Kidney (tissue), 13 donors: ENCODE measurements at regions not wholly inside any gene's neighbourhood (a gene's known extent, or its start where the extent isn't known, plus 50 kb on each side); places are given as distances from the start of the nearest gene placed in this dataset.

Source experiments
- DNase-seq, 5 donors: peaks; one replicate each; pipeline ENCODE4 v3.0.0-alpha.2; 2013 to 2020
- FAIRE-seq: peaks from 2 replicates; lab custom pipeline; 2012; peaks lifted over from hg19 to GRCh38; lab: Jason Lieb, UNC
- H3K27ac ChIP-seq, 2 donors: one replicate each; pipeline ENCODE4 v1.7.0; 2013; ENCODE audit warnings: low read depth in 2 of 2, low read length in 2 of 2, inconsistent platforms in 1 of 2
- H3K27me3 ChIP-seq: one replicate; pipeline ENCODE4 v1.7.1; 2013; ENCODE audit warnings: low read length, inconsistent platforms; ENCODE audit not compliant: control insufficient read depth, insufficient read depth
- H3K36me3 ChIP-seq, 3 donors: one replicate each; pipeline versions ENCODE4 v1.7.0 to v1.7.1; 2013; ENCODE audit warnings: low read length in 3 of 3, control low read depth in 1 of 3, inconsistent platforms in 1 of 3; ENCODE audit not compliant: insufficient read depth in 3 of 3, control insufficient read depth in 2 of 3
- H3K4me1 ChIP-seq, 3 donors: one replicate each; pipeline versions ENCODE4 v1.7.0 to v1.7.1; 2013; ENCODE audit warnings: low read length in 3 of 3, inconsistent platforms in 1 of 3, low read depth in 1 of 3; ENCODE audit not compliant: control insufficient read depth in 2 of 3, insufficient read depth in 2 of 3
- H3K4me3 ChIP-seq, 3 donors: one replicate each; pipeline versions ENCODE4 v1.7.0 to v1.8.1; 2013; ENCODE audit warnings: low read length in 3 of 3, control low read depth in 1 of 3, inconsistent platforms in 1 of 3
- H3K9ac ChIP-seq, 3 donors: one replicate each; pipeline versions ENCODE4 v1.7.0 to v1.7.1; 2013; ENCODE audit warnings: low read length in 3 of 3, control low read depth in 1 of 3, inconsistent platforms in 1 of 3
- H3K9me3 ChIP-seq, 3 donors: one replicate each; pipeline versions ENCODE4 v1.7.0 to v1.7.1; 2013; ENCODE audit warnings: low read length in 3 of 3, control low read depth in 1 of 3, inconsistent platforms in 1 of 3; ENCODE audit not compliant: control insufficient read depth in 2 of 3, insufficient read depth in 1 of 3
- intact Hi-C: fragments of 100-400 bp; cut with DNase I; formaldehyde crosslinking; loops from one replicate; pipeline ENCODE4 v1.11.1; 2022
- TF ChIP-seq, protein P1 (sequence below): IDR thresholded peaks from 3 replicates; pipeline ENCODE4 v1.5.1; 2012; ENCODE audit warnings: mild to moderate bottlenecking, moderate library complexity, borderline replicate concordance; ENCODE audit not compliant: insufficient read depth; ENCODE audit errors: extremely low read depth
- donor health status: control.
- donor health status: control.
- donor health status: control.
- donor health status: control.
- donor health status: control.
- donor health status: DM: yes; HTN: yes; CAD: no.
- donor health status: Normal renal cell carcinoma (clear cell type).

- H3K27ac ChIP-seq = no peak overlapping the region
- H3K9ac ChIP-seq = no peak overlapping the region
- intact Hi-C loops = no loop called here
- TF ChIP-seq, protein P1, sequence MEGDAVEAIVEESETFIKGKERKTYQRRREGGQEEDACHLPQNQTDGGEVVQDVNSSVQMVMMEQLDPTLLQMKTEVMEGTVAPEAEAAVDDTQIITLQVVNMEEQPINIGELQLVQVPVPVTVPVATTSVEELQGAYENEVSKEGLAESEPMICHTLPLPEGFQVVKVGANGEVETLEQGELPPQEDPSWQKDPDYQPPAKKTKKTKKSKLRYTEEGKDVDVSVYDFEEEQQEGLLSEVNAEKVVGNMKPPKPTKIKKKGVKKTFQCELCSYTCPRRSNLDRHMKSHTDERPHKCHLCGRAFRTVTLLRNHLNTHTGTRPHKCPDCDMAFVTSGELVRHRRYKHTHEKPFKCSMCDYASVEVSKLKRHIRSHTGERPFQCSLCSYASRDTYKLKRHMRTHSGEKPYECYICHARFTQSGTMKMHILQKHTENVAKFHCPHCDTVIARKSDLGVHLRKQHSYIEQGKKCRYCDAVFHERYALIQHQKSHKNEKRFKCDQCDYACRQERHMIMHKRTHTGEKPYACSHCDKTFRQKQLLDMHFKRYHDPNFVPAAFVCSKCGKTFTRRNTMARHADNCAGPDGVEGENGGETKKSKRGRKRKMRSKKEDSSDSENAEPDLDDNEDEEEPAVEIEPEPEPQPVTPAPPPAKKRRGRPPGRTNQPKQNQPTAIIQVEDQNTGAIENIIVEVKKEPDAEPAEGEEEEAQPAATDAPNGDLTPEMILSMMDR = no peak
- peaks cover 0 to 2% (median 0%) of the 10 kb centered on the region in 3 donors for H3K9me3 ChIP-seq
- no peak overlapping the region for H3K4me3 ChIP-seq
- no peak for DNase-seq
- no peaks in the 10 kb centered on the region for H3K27me3 ChIP-seq
- no peaks in the 10 kb centered on the region for H3K4me1 ChIP-seq
- no peaks in the 10 kb centered on the region for H3K36me3 ChIP-seq
- no peak for FAIRE-seq
These were observed 132.8 kb downstream of the SOX9 start for GRCh38 chr17:72253597-72253996.

DNA sequence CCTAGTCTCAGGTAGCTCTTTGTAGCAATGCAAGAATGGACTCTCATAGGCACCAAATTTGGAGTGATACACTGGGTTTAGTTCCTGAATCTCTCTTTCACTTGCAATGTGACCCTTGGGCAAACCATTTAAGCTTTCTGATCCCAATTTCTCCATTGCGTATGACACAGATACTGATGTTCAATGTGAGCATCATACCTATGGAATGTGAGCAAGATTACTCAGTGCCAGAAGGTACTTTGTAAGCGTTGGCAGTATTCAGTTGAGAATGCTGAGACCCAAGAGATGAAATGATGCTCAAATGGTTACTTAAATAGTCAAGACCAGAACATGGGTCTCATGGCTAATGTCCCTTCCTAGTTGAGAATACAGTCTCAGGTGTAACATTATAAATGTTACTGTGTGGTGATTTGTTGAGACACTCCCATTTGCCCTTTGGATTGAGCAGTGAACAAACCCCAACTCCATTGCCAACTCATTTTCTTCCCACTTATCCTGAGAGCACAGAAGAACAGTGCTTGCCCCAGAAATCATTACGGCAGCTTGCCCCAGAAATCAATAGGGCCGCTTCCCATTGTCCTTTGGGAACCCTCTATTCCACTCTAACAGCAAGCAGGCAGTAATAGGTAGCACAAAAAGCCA, 134.1 kb downstream of the SOX9 start:
- TF ChIP-seq, protein P1 = no peak
- intact Hi-C loops = no loop called here
- FAIRE-seq (no peak), DNase-seq (no peak)
- Histone ChIP-seq H3K9me3 (peaks cover 0 to 2% (median 0%) of the 10 kb centered on the region in 3 donors), H3K4me3 (no peak overlapping the region), H3K27me3 (no peaks in the 10 kb centered on the region), H3K9ac (no peak overlapping the region), H3K4me1 (no peaks in the 10 kb centered on the region), H3K36me3 (no peaks in the 10 kb centered on the region), H3K27ac (no peak overlapping the region)

DNA sequence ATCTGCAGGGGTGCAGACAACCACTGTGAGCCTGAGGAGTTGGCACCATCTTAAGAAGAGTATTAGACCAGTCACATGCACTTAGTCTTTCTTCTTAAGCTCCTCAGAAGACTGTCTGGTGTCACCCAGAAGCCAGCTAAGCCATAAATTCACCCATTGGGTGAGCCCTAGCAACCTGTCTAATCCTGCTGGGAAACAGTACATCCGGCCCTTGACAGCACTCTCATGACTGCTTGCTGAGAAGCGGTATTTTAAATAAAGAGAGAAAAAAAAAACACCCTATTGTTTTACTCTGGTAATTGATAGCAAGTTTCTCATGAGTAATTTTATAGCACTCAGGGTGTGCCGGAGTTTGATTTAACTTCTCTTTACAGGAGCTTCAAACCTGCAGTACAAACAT, 134.7 kb downstream of the SOX9 start:
- no peak for DNase-seq
- TF ChIP-seq, protein P1 = no peak
- no peak for FAIRE-seq
- no peak overlapping the region for H3K27ac ChIP-seq
- H3K36me3 ChIP-seq = no peaks in the 10 kb centered on the region
- intact Hi-C loops = no loop called here
- H3K4me3 ChIP-seq = no peak overlapping the region
- H3K27me3 ChIP-seq = no peaks in the 10 kb centered on the region
- H3K9me3 ChIP-seq = peaks cover 0 to 2% (median 0%) of the 10 kb centered on the region in 3 donors
- H3K9ac ChIP-seq = no peak overlapping the region
- no peaks in the 10 kb centered on the region for H3K4me1 ChIP-seq

GRCh38 chr17:72258711-72259110, 137.9 kb downstream of the SOX9 start:
- no peak overlapping the region for H3K9ac ChIP-seq
- DNase-seq = no peak
- no peaks in the 10 kb centered on the region for H3K4me1 ChIP-seq
- FAIRE-seq = no peak
- TF ChIP-seq, protein P1 = no peak
- no peaks in the 10 kb centered on the region for H3K27me3 ChIP-seq
- H3K9me3 ChIP-seq = peaks cover 0 to 2% (median 0%) of the 10 kb centered on the region in 3 donors
- intact Hi-C loops = no loop called here
- H3K36me3 ChIP-seq = no peaks in the 10 kb centered on the region
- H3K4me3 ChIP-seq = no peak overlapping the region
- no peak overlapping the region for H3K27ac ChIP-seq
